ENCODE measurements at regions not wholly inside any gene's neighbourhood (a gene's known extent, or its start where the extent isn't known, plus 50 kb on each side); places are given as distances from the start of the nearest gene placed in this dataset.
"Not testable (repeated sequence)": the region's sequence is repeated elsewhere in the genome, so short reads cannot be mapped to it uniquely, and the experiment has no call there.

- not testable (repeated sequence) for DNase-seq
These were observed 297.5 kb upstream of the DYNLRB2 start for GRCh38 chr16:80243303-80243702.

GRCh38 chr16:80242279-80242678, 298.5 kb upstream of the DYNLRB2 start:
- not testable (repeated sequence) for DNase-seq

GRCh38 chr16:80233097-80233835, 307.5 kb upstream of the DYNLRB2 start:
- no peak for DNase-seq

DNA sequence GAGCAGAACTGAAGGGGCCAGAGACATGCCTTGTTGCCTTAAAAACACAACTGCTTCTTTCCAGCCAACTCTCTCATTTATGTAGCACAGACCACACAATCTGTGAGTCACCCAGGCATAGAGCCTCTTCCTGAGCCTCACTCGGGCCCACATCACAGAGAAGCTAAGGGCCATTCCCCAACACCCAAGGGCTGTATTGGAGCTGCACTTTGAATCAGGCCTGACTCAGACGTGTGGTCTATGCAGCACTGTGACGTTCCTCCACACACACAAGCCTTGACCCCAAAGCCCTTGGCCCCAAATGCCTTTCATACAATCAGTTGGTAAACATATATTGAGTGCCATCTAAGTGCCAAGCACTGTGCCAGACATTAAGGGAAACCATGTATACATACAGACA, 308.9 kb upstream of the DYNLRB2 start:
- no peak for DNase-seq

- no peak for DNase-seq
These were observed 309.7 kb upstream of the DYNLRB2 start for GRCh38 chr16:80231121-80231520.

GRCh38 chr16:80230328-80231120, 310.3 kb upstream of the DYNLRB2 start:
- DNase-seq = no peak

- DNase-seq = no peak
These were observed 314.3 kb upstream of the DYNLRB2 start for GRCh38 chr16:80226499-80226898.

- DNase-seq = no peak
These were observed 330.0 kb upstream of the DYNLRB2 start for GRCh38 chr16:80210787-80211186.

DNA sequence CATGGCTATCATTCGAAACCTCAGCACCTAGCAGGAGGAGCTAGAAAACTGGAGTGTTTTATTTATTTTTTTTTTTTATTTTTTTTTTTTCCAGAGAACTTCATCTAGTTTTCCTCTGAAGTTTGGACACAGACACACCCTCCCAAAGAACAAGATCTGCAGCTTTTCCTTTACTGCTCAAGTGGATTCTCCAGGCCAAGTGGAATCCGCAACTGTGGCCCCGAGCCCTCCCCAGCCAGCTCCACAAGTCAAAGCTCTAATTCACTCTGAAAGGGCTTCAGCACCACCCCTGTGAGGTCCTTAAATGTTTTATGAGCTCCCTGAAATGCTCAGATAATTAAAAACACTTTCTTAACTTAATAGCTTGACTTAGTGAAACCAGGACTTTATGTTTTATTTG, 332.1 kb upstream of the DYNLRB2 start:
- no peak for DNase-seq

DNA sequence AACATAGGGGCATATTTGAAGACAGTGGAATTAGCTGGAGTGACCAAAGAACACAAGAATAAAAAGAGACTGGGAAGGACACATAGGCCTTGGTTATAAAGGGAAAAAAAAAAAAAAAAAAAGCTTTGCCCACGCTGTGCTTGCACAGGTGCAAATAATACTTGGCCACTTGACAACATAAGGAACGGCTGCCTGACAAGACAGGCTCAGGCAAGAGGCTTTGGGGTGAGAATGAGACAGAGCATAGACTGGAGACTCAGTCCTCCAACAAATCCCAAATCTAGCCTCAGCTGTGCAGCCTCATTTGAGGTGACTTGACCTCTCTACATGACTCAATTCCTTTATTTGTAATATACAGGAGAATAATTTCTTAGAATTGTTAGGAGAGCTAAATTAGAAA, 332.8 kb upstream of the DYNLRB2 start:
- DNase-seq = no peak

- DNase-seq = no peak
These were observed 337.0 kb upstream of the DYNLRB2 start for GRCh38 chr16:80203821-80204220.

DNA sequence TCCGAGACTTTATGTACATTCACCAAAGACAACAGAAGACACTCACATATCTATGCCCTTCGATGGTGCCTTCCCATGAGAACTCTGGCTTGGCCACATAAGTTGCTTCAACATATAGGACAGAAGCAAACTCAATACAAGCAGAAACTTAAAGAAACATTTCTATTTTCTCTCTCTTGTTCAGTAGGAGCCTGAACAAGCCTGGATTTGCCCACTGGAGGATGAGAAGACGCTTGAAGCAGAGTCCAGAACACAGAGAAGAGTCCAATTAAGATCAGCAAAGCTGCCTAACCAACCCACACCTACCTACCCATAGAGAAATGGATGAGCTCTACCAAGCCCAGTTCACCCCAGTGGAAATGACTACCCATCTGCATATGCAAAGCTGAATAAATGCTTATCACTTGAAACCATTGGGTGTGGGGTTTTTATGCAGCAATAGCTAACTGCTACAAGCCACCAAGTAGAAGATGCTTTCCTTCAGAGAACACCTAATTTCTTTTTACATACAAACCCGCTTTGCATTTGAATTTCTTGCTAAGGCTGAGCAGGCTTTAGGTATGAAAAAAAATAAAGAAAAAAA, 337.9 kb upstream of the DYNLRB2 start:
- DNase-seq = no peak

DNA sequence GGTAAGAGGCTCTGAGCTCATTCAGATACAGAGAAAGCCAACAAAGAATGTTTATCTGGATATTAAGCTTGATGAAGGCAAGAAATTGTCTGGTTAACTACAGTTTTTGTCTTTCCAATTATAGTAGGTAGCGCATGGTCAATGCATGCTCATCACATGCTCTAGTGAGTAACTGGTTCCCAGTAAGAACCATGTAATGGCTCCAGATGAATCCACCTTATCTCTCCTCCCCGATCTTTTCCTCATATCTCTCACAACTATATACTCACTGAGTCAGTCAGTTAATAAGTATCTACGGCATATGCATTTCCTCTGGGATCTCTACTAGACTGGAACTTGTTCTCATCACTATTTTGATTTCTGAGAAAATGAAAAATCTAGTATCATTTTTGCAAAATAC, 340.7 kb upstream of the DYNLRB2 start:
- no peak for DNase-seq

GRCh38 chr16:80199614-80200013, 341.2 kb upstream of the DYNLRB2 start:
- DNase-seq = no peak

GRCh38 chr16:80198311-80199299, 342.2 kb upstream of the DYNLRB2 start:
- no peak for DNase-seq

DNA sequence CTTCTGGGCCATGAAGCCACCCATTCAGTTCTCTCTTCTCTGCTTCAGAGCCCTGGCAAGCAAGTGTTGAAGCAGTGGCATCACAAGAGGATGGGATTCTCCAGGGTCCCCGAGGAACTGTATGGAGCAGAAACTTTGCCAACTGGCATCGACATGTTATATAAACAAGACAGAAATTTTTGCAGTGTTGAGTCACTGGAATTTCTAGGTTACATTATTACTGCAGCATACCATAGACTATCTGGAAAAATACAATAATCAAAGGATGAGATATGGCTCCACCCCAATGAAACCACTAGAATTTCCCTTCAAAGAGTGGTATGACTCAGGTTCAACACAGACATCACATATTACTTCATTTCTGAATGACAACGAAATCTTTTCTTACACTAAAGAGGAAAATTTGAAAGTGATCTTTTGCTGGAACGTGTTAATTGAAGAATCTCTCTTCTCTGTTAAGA, 343.0 kb upstream of the DYNLRB2 start:
- no peak for DNase-seq

DNA sequence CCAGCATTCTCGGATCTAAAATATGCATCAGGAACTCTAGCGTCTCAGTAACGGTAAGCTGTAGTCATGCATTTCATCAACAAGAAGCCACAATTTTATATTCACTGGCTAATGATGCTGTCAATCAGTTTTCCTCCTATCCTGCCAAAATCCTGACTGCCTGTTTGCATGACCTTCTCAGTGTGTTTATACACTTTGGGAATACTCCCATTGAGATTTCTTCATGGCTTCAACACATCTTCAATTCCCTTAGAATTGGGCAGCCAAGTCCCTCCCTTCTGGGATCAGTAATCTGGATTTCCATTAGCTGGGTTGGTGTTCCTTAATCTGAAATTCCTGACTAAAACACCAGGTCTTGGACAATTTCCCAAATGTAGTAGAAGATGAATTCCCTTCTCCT, 348.9 kb upstream of the DYNLRB2 start:
- DNase-seq = no peak

GRCh38 chr16:80189476-80190175, 351.2 kb upstream of the DYNLRB2 start:
- no peak for DNase-seq

DNA sequence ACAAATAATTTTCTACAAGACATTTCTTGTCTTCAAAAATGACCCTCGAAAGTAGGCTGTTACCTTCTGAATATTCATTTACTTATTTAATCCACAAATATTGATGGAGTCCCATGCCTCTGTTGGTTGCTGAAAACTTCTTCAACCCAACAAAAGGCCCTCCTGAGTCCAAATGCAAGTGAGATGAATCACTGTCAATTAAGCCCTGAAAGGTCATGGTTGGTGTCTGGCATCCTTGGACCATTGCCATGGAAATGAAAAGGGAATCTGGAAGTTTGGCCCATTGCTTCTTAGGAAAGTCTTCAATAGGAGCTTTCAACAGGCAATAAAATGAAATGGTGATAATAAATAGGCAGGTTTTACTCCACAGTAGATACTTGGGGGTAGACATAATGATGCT, 364.7 kb upstream of the DYNLRB2 start:
- DNase-seq = no peak

GRCh38 chr16:80175011-80175410, 365.8 kb upstream of the DYNLRB2 start:
- DNase-seq = no peak

- DNase-seq = no peak
These were observed 366.4 kb upstream of the DYNLRB2 start for GRCh38 chr16:80174416-80174815.

DNA sequence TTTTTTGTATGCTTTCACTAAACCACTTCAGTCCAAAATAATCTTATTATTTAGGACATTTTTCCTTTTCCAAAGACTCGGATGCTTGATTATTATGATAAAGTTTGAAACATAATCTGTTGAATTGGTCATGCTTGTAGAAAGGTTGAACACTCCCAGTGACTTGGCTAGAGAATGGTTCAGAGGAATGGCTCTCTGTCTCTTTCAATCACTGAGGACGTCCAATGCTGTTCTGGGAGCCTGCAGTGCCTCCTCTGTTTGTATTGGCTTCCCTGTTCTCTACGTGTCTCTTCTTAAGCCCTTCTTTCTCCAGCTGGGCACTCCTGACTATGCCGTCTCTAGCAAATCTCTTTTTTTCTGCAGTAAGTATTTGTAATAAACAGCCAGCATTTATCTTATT, 369.0 kb upstream of the DYNLRB2 start:
- DNase-seq = no peak

Measured in activated CD4-positive, alpha-beta T cell treated with anti-CD3 and anti-CD28 coated beads for 1 hour (primary cell).